H1 (cell line): ENCODE measurements at regions not wholly inside any gene's neighbourhood (a gene's known extent, or its start where the extent isn't known, plus 50 kb on each side); places are given as distances from the start of the nearest gene placed in this dataset.

Experiments used
- CTCF ChIA-PET: fragments of 300-600 bp; sonication (Branson Sonifier 250); formaldehyde crosslinking; loops from one replicate; lab custom pipeline; 2021; ENCODE audit not compliant: partially characterized antibody; lab: Charles Lee
- POLR2A ChIA-PET: fragments of 300-600 bp; sonication (Branson Sonifier 250); formaldehyde crosslinking; loops from one replicate; lab custom pipeline; 2021; ENCODE audit warnings: inconsistent platforms; ENCODE audit not compliant: partially characterized antibody; lab: Charles Lee
- DNase-seq, 2 experiments: peaks; one replicate each; pipeline versions ENCODE4 v3.0.0 to v3.0.0-alpha.2; 2010 to 2022; ENCODE audit warnings: low spot score in 2 of 2, low read depth in 1 of 2, mixed read lengths in 1 of 2
- FAIRE-seq: peaks from 2 replicates; lab custom pipeline; 2011; peaks lifted over from hg19 to GRCh38; lab: Jason Lieb, UNC
- H2AFZ ChIP-seq: 2 replicates; pipeline ENCODE4 v1.8.1; 2012; ENCODE audit warnings: low read length, inconsistent platforms
- H2AK5ac ChIP-seq: 2 replicates; pipeline ENCODE4 v1.6.1; 2013; ENCODE audit warnings: low read depth, low read length
- H2BK120ac ChIP-seq: replicated peaks from 2 replicates; pipeline ENCODE3; 2013; ENCODE audit warnings: low read depth, low read length, inconsistent platforms
- H2BK12ac ChIP-seq: 2 replicates; pipeline ENCODE4 v1.6.1; 2013; ENCODE audit warnings: low read depth, low read length
- H2BK15ac ChIP-seq: 2 replicates; pipeline ENCODE4 v1.6.1; 2013; ENCODE audit warnings: low read length
- H2BK20ac ChIP-seq: 2 replicates; pipeline ENCODE4 v1.6.1; 2013; ENCODE audit warnings: low read length
- H2BK5ac ChIP-seq: 2 replicates; pipeline ENCODE4 v1.6.1; 2013; ENCODE audit warnings: low read depth, low read length
- H3K14ac ChIP-seq: 2 replicates; pipeline ENCODE4 v1.6.1; 2013; ENCODE audit warnings: inconsistent platforms; ENCODE audit not compliant: insufficient read length
- H3K18ac ChIP-seq: 2 replicates; pipeline ENCODE4 v1.6.1; 2013; ENCODE audit warnings: low read length; ENCODE audit errors: extremely low read depth
- H3K23ac ChIP-seq: 2 replicates; pipeline ENCODE4 v1.6.1; 2013; ENCODE audit warnings: inconsistent platforms; ENCODE audit not compliant: insufficient read length
- H3K23me2 ChIP-seq: 2 replicates; pipeline ENCODE4 v1.6.1; 2013; ENCODE audit warnings: low read depth, low read length
- H3K27ac ChIP-seq: 2 replicates; pipeline ENCODE4 v1.6.1; 2011; ENCODE audit warnings: low read depth, low read length, inconsistent platforms
- H3K27me3 ChIP-seq, 4 experiments: replicated peaks in 1 of 4; 1 replicate in 1 of 4; 2 replicates in 3 of 4; pipeline versions ENCODE4 v1.6.1 to v1.8.1; 2011 to 2013; ENCODE audit warnings: low read length in 3 of 4, mild to moderate bottlenecking in 3 of 4, inconsistent platforms in 2 of 4, mixed read lengths in 2 of 4, moderate library complexity in 1 of 4; ENCODE audit not compliant: control insufficient read depth in 3 of 4, insufficient read depth in 3 of 4; ENCODE audit errors: extremely low read depth in 1 of 4
- H3K36me3 ChIP-seq, 4 experiments: 2 replicates each; pipeline versions ENCODE4 v1.6.1 to v1.8.1; 2011 to 2013; ENCODE audit warnings: mild to moderate bottlenecking in 4 of 4, low read length in 3 of 4, moderate library complexity in 2 of 4, control low read depth in 1 of 4, inconsistent platforms in 1 of 4; ENCODE audit not compliant: insufficient read depth in 4 of 4, control insufficient read depth in 2 of 4
- H3K4ac ChIP-seq: replicated peaks from 2 replicates; pipeline ENCODE3; 2013; ENCODE audit warnings: low read length, low read depth, mixed read lengths, inconsistent platforms; ENCODE audit not compliant: insufficient read length
- H3K4me1 ChIP-seq, 4 experiments: replicated peaks in 1 of 4; 1 replicate in 1 of 4; 2 replicates in 3 of 4; pipeline versions ENCODE4 v1.6.1 to v1.8.1; 2011 to 2013; ENCODE audit warnings: low read length in 3 of 4, inconsistent platforms in 2 of 4, mixed read lengths in 1 of 4; ENCODE audit not compliant: insufficient read depth in 4 of 4, control insufficient read depth in 3 of 4
- H3K4me2 ChIP-seq, 2 experiments: 2 replicates each; pipeline versions ENCODE4 v1.6.1 to v1.8.1; 2011 to 2013; ENCODE audit warnings: low read depth in 2 of 2, low read length in 2 of 2, control low read depth in 1 of 2, inconsistent platforms in 1 of 2, mild to moderate bottlenecking in 1 of 2; ENCODE audit not compliant: insufficient read depth in 1 of 2
- H3K4me3 ChIP-seq, 4 experiments: fragments of 200-600, 300-600 bp in 1 of 4; sonication (generic), shearing (Covaris generic), sonication (Bioruptor Twin) in 1 of 4; 2 replicates each; pipeline versions ENCODE4 v1.5.1 to v1.8.1; 2011 to 2016; ENCODE audit warnings: low read length in 4 of 4, low read depth in 3 of 4, control low read depth in 2 of 4, inconsistent platforms in 2 of 4, mild to moderate bottlenecking in 2 of 4, mixed read lengths in 1 of 4, moderate library complexity in 1 of 4; ENCODE audit not compliant: insufficient read depth in 2 of 4; ENCODE audit errors: extremely low read depth in 1 of 4
- H3K56ac ChIP-seq: replicated peaks from 2 replicates; pipeline ENCODE3; 2013; ENCODE audit warnings: low read depth, mild to moderate bottlenecking, mixed read lengths, low read length, inconsistent platforms; ENCODE audit not compliant: insufficient read length
- H3K79me1 ChIP-seq: 2 replicates; pipeline ENCODE4 v1.6.1; 2013; ENCODE audit warnings: low read depth, low read length, control low read depth
- H3K79me2 ChIP-seq, 2 experiments: 2 replicates each; pipeline versions ENCODE4 v1.6.1 to v1.8.1; 2012 to 2013; ENCODE audit warnings: low read length in 2 of 2, mild to moderate bottlenecking in 2 of 2, inconsistent platforms in 1 of 2; ENCODE audit not compliant: insufficient read depth in 2 of 2, control insufficient read depth in 1 of 2
- H3K9ac ChIP-seq, 4 experiments: replicated peaks in 1 of 4; 1 replicate in 1 of 4; 2 replicates in 3 of 4; pipeline versions ENCODE4 v1.6.1 to v1.8.1; 2011 to 2013; ENCODE audit warnings: low read depth in 3 of 4, low read length in 3 of 4, control low read depth in 2 of 4, mild to moderate bottlenecking in 2 of 4, moderate library complexity in 2 of 4, inconsistent platforms in 1 of 4; ENCODE audit errors: extremely low read depth in 1 of 4
- H3K9me3 ChIP-seq, 2 experiments: 2 replicates each; pipeline versions ENCODE4 v1.6.1 to v1.8.1; 2012 to 2013; ENCODE audit warnings: mild to moderate bottlenecking in 2 of 2, moderate library complexity in 2 of 2, control low read depth in 1 of 2, inconsistent platforms in 1 of 2, low read depth in 1 of 2, low read length in 1 of 2, mixed read lengths in 1 of 2; ENCODE audit not compliant: insufficient read depth in 2 of 2
- H4K20me1 ChIP-seq, 2 experiments: replicated peaks in 1 of 2; 2 replicates each; pipeline versions ENCODE3 to v1.8.1; 2011 to 2013; ENCODE audit warnings: inconsistent platforms in 2 of 2, low read length in 2 of 2, mild to moderate bottlenecking in 1 of 2; ENCODE audit not compliant: insufficient read depth in 2 of 2, control insufficient read depth in 1 of 2
- H4K5ac ChIP-seq: 2 replicates; pipeline ENCODE4 v1.6.1; 2013; ENCODE audit warnings: low read length, low read depth, mixed read lengths, inconsistent platforms; ENCODE audit not compliant: insufficient read length
- H4K8ac ChIP-seq: 2 replicates; pipeline ENCODE4 v1.8.0; 2013; ENCODE audit warnings: mild to moderate bottlenecking, moderate library complexity, low read length, inconsistent platforms; ENCODE audit not compliant: insufficient read depth; ENCODE audit errors: extremely low read depth
- H4K91ac ChIP-seq: replicated peaks from 2 replicates; pipeline ENCODE3; 2013; ENCODE audit warnings: low read length, mixed read lengths, inconsistent platforms; ENCODE audit not compliant: insufficient read length
- POLR2A ChIP-seq, 2 experiments: IDR thresholded peaks; 1 replicate in 1 of 2; 2 replicates in 1 of 2; pipeline ENCODE4 v1.6.1; 2011; ENCODE audit warnings: low read depth in 2 of 2, low read length in 2 of 2, mild to moderate bottlenecking in 2 of 2; ENCODE audit errors: control extremely low read depth in 1 of 2
- RBBP5 ChIP-seq: IDR thresholded peaks from 2 replicates; pipeline ENCODE4 v1.7.1; 2012; ENCODE audit warnings: low read depth, mild to moderate bottlenecking, inconsistent platforms, low read length, moderate library complexity, borderline replicate concordance
- TEAD4 ChIP-seq: IDR thresholded peaks from 2 replicates; pipeline ENCODE4 v1.6.1; 2012; ENCODE audit warnings: low read depth, low read length, inconsistent platforms, mixed read lengths
- WGBS, 2 experiments: shearing (Covaris generic) in 1 of 2; methylation state at CpG; one replicate each; pipeline versions ENCODE4 v1.1.6 to v1.1.7; 2013 to 2015; ENCODE audit warnings: low lambda C conversion rate in 2 of 2, mixed read lengths in 2 of 2, inconsistent platforms in 1 of 2, low coverage in 1 of 2, missing lambda C conversion rate in 1 of 2; ENCODE audit not compliant: insufficient replicate concordance in 2 of 2, insufficient coverage in 1 of 2, insufficient read length in 1 of 2; ENCODE audit errors: extremely low coverage in 1 of 2, missing lambda C conversion rate in 1 of 2; 5-methylcytosine and 5-hydroxymethylcytosine counted together

DNA sequence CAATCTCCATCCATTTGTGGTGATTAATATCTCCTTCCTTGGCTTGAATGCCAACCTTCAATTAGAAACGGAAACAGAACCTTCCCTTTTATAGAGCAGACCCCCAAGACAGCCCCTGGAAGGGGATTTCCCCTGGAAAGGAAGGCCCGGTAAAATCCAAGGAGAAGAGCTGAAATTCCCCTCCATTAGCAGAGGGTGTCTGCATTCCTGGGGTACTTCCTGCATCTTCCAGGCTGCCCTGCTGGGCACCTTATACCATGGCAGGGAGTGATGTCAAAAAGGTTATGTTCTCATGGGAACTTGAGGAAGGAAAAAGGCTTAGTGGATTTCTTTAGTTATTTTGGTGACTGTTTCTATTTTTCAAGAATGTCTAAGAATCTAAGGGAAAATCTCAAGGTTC lies 116.7 kb upstream of the NEO1 start:
- H3K23me2 ChIP-seq = no peaks in the 10 kb centered on the region
- no peak overlapping the region for H3K9ac ChIP-seq
- no peak overlapping the region for H2BK5ac ChIP-seq
- H3K79me2 ChIP-seq = no peaks in the 10 kb centered on the region
- H3K18ac ChIP-seq = no peak overlapping the region
- H3K4me2 ChIP-seq = no peak overlapping the region
- no peak overlapping the region for H2BK15ac ChIP-seq
- H2BK120ac ChIP-seq = no peak overlapping the region
- CTCF ChIA-PET = no interaction called here
- no peaks in the 10 kb centered on the region for H3K9me3 ChIP-seq
- H3K4ac ChIP-seq = no peak overlapping the region
- H3K4me3 ChIP-seq = no peak overlapping the region
- peaks cover 0 to 2% (median 0%) of the 10 kb centered on the region in 4 experiments; a peak in 2 of 7 replicates for H3K4me1 ChIP-seq
- H4K8ac ChIP-seq = no peak overlapping the region
- WGBS, 2 experiments = 28% methylated on average over 2 of the region's 2 CpGs; no CpG with 5 or more reads in 1 of the 2 experiments
- DNase-seq (no peak), FAIRE-seq (no peak)
- no peak overlapping the region for H3K14ac ChIP-seq
- H4K5ac ChIP-seq = no peak overlapping the region
- no peaks in the 10 kb centered on the region for H4K20me1 ChIP-seq
- no peak overlapping the region for H2BK12ac ChIP-seq
- H3K27ac ChIP-seq = no peak overlapping the region
- no peak overlapping the region for H2AK5ac ChIP-seq
- H3K79me1 ChIP-seq = no peaks in the 10 kb centered on the region
- no peak overlapping the region for H2BK20ac ChIP-seq
- TF ChIP-seq RBBP5 (no peak), POLR2A (IDR thresholded peaks at IDR 0.05; ENCODE audit: control extremely low read depth in 1 of 2, low read depth in 2 of 2, low read length in 2 of 2) (no peak), TEAD4 (peak; percentile 71)
- H4K91ac ChIP-seq = no peak overlapping the region
- no peak overlapping the region for H3K56ac ChIP-seq
- H3K27me3 ChIP-seq = no peaks in the 10 kb centered on the region
- H2AFZ ChIP-seq = no peak overlapping the region
- POLR2A ChIA-PET = no interaction called here
- no peak overlapping the region for H3K23ac ChIP-seq
- no peaks in the 10 kb centered on the region for H3K36me3 ChIP-seq
